ENCODE measurements at regions not wholly inside any gene's neighbourhood (a gene's known extent, or its start where the extent isn't known, plus 50 kb on each side); places are given as distances from the start of the nearest gene placed in this dataset.

DNA sequence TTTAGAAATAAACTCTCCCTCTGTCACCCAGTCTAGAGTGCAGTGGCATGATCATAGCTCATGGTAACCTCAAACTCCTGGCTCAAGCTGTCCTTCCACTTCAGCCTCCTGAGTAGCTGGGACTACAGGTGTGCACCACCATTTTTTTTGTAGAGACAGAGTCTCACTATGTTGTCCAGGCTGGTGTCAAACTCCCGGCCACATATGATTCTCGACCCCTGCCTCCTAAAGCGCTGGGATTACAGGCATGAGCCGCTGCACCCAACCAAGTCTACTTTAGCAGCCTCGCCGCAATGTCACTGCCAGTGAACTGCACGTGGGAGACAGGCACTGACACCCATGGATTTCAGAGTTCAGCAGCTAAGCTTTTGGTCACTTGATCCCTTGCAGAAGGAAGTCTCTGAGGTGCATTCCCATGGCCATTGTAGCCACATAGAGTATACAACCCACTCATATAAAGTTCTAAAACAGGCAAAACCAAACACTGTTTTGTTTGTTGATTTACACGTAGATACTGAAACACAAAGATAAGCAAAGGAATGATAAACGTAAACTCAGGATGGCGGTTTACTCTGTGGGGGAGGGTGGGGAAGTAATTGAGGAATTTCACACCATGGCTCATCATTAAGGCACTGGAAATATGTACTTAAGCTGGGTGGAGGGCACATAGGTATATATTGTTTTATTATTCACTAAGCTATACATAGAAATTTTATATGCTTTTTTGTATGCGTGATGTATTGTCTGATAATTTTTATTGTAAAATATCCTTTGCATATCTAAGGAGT is 115.0 kb downstream of the MEX3B start:
- H3K36me3 ChIP-seq, result no peaks in the 10 kb centered on the region
- no peaks in the 10 kb centered on the region for H3K9me3 ChIP-seq
- H3K4me1 ChIP-seq, result no peaks in the 10 kb centered on the region
- H3K27me3 ChIP-seq, result no peaks in the 10 kb centered on the region
- no peak for ATAC-seq
- H3K27ac ChIP-seq, result no peak overlapping the region
- TF ChIP-seq, protein P1, sequence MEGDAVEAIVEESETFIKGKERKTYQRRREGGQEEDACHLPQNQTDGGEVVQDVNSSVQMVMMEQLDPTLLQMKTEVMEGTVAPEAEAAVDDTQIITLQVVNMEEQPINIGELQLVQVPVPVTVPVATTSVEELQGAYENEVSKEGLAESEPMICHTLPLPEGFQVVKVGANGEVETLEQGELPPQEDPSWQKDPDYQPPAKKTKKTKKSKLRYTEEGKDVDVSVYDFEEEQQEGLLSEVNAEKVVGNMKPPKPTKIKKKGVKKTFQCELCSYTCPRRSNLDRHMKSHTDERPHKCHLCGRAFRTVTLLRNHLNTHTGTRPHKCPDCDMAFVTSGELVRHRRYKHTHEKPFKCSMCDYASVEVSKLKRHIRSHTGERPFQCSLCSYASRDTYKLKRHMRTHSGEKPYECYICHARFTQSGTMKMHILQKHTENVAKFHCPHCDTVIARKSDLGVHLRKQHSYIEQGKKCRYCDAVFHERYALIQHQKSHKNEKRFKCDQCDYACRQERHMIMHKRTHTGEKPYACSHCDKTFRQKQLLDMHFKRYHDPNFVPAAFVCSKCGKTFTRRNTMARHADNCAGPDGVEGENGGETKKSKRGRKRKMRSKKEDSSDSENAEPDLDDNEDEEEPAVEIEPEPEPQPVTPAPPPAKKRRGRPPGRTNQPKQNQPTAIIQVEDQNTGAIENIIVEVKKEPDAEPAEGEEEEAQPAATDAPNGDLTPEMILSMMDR (IDR thresholded peaks at IDR 0.05), result no peak
- no peak for DNase-seq
- intact Hi-C loops (cut with DNase I), result loop anchor here in 1 of 10 donors (10.0 kb wide), 1 partner anchor 446 kb away; no protein-coding TSS in a partner anchor
- 83 to 86% methylated on average over 11 of the region's 11 CpGs for WGBS, 2 donors
- H3K4me3 ChIP-seq, result no peak overlapping the region

DNA sequence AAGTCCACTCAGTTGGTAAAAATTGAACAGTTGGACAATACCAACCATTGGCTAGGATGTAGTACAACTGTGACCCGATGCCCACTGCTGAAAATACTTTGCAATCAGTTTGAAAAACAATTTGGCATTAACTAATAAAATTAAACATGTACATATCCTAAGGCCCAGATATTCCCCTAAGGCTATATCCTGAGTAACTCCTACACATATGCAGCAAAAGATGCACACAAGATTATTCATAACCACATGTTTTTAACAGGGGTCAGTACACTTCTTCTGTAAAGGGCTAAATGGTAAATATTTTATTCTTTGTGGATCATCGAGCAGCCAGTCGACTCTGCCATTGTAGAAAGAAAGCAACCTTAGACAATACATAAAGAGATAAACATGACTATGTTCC is 116.3 kb downstream of the MEX3B start:
- no peak for ATAC-seq
- no peak for DNase-seq
- no peak overlapping the region for H3K4me3 ChIP-seq
- TF ChIP-seq, protein P1 (IDR thresholded peaks at IDR 0.05), result no peak
- H3K9me3 ChIP-seq, result no peaks in the 10 kb centered on the region
- no peak overlapping the region for H3K27ac ChIP-seq
- intact Hi-C loops (cut with DNase I), result no loop called here
- 89 to 92% methylated on average over 3 of the region's 3 CpGs for WGBS, 2 donors
- peaks cover 0 to 4% (median 0%) of the 10 kb centered on the region in 9 donors for H3K4me1 ChIP-seq
- no peaks in the 10 kb centered on the region for H3K27me3 ChIP-seq
- H3K36me3 ChIP-seq, result no peaks in the 10 kb centered on the region

DNA sequence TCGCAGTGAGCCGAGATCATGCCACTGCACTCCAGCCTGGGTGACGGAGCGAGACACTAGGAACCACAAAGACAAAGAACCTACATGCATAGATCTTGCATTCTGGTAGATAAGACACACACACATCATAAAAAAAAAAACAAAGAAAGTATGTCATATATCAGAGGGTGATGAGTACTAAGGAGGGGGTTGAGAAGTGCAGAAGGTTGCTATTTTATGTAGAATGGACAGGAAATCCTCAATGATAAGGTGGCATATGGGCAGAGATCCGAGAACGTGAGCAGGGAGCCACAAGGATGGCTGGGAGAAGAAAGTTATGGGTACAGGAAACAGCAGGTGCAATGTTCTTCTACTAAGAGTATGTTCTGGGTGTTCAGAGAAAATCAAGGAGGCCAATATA is 118.8 kb downstream of the MEX3B start:
- Histone ChIP-seq H3K9me3 (peaks cover 0 to 11% (median 4%) of the 10 kb centered on the region in 11 donors), H3K4me3 (no peak overlapping the region), H3K27ac (no peak overlapping the region), H3K36me3 (no peaks in the 10 kb centered on the region), H3K4me1 (peaks cover 0 to 8% (median 0%) of the 10 kb centered on the region in 9 donors), H3K27me3 (no peaks in the 10 kb centered on the region)
- TF ChIP-seq, protein P1 (IDR thresholded peaks at IDR 0.05), result no peak
- 87 to 90% methylated on average over 6 of the region's 6 CpGs for WGBS, 2 donors
- intact Hi-C loops (cut with DNase I), result no loop called here
- ATAC-seq (no peak), DNase-seq (no peak)

DNA sequence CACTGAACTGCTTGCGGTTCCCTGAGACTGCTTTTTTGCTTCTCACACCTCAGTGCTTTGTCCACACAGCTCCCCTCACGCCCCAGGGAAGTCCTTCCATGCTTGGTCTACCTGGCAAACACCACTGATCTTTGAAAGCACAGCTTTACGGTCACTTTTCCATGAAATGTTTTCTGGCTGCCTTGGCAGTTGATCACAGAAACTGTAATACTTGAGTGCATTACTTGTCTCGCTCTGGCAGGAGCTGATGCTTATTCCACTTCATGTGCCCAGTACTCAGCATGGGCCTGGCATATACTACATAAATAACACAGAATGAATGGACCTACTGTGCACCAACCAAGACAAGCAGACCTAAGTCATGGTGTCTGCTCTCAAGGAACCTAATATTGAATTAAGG is 121.1 kb downstream of the MEX3B start:
- ATAC-seq, result peak in 3 of 8 donors; percentile 33 to 83 (median 54)
- TF ChIP-seq, protein P1 (IDR thresholded peaks at IDR 0.05), result no peak
- Histone ChIP-seq H3K9me3 (peaks cover 0 to 32% (median 6%) of the 10 kb centered on the region in 11 donors), H3K4me3 (no peak overlapping the region), H3K27me3 (no peaks in the 10 kb centered on the region), H3K36me3 (no peaks in the 10 kb centered on the region), H3K4me1 (peaks cover 0 to 8% (median 0%) of the 10 kb centered on the region in 9 donors), H3K27ac (peak overlapping the region in 5 of 10 donors; percentile 23 to 63 (median 54))
- WGBS, 2 donors, result 48 to 66% methylated on average over 4 of the region's 4 CpGs
- DNase-seq, result no peak
- intact Hi-C loops (cut with DNase I), result no loop called here
